Ureter (tissue), 1 donor: ENCODE measurements at regions not wholly inside any gene's neighbourhood (a gene's known extent, or its start where the extent isn't known, plus 50 kb on each side); places are given as distances from the start of the nearest gene placed in this dataset.
A peak's percentile ranks its signal among the peaks of the same experiment; 100 is the strongest.

ENCODE experiments used
- DNase-seq: peaks from one replicate; pipeline ENCODE4 v3.0.0-alpha.2; 2020; ENCODE audit warnings: low spot score
- donor health status: DM: yes; HTN: yes; CAD: no.

DNA sequence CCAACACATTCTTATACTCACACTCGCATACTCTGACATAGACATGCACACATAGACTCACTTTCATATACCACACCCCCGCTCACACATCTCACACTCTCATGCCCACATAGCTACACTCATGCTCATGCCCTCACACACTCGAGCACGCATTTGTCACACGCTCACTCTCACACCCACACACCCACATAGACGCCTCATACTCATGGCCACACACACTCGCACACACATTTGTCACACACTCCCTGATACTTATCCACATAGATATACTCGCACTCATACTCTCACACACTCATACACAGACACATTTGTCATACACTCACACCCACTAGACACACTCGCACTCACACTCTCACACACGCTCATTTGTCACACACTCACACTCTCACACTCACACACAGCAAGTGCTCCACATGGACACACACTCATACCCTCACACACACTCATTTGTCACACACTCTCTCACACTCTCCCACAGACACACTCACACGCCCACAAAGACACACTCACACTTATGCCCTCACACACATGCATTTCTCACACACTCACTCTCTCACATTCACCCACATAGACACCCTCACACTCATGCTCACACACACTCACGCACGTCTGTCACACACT, 50.9 kb downstream of the TNP1 start:
- DNase-seq, result no peak

DNA sequence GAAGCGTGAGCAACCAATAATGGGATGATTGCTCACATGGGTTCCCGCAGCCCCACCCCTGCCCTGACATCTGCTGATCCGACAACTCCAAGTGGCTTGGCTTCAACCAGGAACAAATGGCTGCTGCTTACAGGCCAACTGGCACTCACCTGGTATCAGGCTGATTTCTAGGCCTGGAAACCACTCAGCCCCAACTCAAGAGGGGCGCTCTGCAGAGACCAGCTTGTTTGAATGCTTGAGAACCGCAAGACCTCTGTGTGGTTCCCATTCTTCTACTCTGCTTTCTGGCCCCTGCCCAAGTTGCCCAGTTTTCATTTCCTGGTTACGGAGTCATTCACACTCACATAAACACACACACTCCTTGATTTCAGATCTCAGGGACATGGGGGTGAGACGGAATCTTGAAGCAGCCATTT, 52.0 kb downstream of the TNP1 start:
- no peak for DNase-seq

DNA sequence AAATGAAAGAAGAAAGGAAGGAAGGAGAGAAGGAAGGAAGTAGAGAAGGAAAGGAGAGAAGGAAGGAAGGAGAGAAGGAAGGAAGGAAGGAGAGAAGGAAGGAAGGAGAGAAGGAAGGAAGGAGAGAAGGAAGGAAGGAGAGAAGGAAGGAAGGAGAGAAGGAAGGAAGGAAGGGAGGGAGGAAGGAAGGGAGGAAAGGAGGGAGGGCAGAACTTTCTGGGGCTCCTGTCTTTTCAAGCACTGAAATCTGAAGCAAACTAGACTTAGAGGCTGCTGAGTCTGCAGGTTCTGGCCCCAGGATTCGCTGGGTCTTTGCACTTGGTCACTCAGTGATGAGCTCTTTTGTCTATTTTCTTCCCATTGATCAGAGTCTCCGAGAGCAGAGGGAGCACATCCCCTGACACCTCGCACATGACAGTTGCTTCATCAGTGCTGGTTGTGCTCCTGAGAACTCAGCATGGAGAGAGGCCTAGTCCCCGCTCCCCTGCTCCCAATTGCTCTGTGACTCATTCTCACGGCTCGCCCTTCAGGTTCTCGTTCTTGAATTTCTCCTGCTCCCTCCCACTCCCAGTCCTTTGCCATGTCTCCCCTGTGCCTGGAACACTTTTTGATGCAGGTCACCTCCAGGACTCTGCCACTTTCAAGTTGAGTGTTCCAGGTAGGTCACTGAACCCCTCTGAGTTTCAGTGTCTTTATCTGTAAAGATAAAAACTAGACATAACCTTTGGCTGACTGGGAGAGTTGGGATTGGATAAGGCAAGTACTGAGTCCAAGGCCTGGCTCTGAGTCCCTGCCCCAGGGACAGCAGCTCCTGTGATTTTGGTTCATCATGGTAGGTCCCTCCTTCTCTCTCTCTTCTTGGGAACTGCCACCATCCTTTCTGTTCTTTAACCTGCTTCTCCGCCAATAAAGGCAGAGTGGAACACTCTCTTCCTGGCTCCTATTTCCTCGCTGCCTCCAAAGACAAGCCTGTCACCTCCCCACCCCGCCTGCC, 55.2 kb downstream of the TNP1 start:
- no peak for DNase-seq

DNA sequence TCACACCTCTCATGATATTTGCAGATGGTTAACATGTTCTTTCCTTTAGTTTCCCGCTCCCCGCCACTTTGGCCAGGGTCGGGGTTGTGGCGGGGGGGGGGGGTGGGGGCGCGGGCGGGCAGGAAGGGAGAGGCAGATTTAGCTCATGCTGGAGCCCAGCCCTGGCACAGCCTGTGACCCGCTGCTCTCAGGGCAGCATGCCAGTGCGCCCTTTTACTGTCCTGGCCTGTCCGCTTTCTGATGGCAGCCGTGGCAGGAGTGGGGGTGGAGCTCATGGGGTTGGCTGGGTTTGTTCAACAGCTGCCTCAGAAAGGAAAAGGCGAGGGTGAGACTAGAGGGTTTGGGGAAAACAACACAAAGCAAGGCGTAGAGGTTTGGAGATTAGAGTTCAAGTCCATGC, 56.1 kb downstream of the TNP1 start:
- no peak for DNase-seq

GRCh38 chr2:216802516-216803215, 57.2 kb downstream of the TNP1 start:
- DNase-seq, result no peak

GRCh38 chr2:216800836-216801235, 59.0 kb downstream of the TNP1 start:
- no peak for DNase-seq

DNA sequence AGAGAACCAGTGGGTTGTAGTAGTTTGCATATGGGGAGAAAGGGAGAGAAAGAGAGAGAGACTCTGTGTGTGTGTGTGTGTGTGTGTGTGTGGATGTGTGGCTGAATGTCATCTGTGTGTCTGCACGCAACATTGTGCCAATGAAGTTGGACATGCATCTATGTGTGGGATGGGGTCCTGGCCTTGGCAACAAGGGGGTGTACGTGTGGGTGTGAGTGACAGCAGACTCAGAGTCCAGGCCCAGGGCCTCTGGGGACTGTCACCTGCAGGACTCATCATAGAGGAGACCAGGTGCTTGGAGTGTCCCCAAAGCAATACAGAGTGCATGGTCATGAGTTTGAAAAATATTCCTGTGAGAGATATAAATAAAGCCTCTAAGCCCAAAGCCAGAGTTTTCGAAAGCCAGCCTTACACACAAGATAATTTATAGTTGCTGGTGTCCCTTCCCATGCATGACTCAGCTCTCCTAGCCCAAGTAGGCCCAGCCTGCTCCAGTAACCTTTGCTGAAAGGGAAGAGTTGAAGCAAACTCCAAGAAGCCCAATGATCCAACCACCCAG, 59.9 kb downstream of the TNP1 start:
- peak; percentile 66 for DNase-seq

DNA sequence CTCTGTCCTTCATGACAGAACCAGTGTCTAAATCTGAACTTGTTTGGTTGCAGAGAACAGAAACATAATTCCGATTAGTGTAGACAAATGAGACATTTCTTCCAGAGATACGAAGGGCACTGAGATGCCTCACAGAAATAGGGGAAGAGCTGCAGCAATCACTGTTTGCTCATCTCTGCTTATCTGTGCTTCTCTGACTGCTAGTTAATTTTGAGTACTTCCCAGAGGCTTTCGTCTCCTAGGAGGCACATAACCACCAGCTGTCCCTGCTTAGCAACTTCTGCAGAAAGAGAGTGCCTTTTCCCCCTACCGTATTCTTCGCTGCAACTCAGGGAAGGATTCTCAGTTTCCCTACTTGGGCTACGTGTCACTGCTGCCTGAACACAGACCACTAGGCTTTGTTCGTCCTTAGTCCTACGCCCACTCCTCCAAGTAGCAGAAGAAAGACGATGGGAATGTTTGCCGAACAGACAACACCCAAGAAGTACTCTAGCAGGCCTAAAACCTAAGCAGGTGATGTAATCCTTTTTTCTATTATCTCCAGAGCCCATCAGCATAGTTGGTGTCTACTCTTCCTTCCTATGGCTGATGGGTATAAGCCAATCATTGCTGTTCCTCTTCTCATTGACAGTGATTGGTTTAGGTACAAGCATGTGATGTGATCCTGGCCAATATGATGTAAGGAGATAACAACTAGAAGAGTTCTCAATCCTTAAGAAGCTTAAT, 63.6 kb downstream of the TNP1 start:
- no peak for DNase-seq

DNA sequence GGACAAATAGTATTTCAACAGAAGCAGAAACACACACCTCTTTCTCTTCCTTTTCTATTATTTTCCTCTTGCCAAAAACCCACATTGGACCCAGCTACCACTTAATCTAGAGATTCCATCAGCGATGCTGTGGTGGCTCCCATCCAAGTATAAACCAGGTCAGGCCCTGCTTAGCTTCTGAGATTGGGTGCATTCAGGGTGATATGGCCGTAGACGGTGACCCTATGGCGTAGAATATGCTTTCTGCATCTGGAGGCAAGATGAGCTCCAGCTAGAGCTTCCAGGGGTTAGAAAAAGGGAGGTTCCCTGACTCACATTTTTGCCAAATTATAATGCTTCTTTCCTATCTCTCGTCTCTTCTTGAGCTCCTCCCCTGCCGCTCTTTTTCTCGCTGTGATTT, 66.5 kb downstream of the TNP1 start:
- no peak for DNase-seq

DNA sequence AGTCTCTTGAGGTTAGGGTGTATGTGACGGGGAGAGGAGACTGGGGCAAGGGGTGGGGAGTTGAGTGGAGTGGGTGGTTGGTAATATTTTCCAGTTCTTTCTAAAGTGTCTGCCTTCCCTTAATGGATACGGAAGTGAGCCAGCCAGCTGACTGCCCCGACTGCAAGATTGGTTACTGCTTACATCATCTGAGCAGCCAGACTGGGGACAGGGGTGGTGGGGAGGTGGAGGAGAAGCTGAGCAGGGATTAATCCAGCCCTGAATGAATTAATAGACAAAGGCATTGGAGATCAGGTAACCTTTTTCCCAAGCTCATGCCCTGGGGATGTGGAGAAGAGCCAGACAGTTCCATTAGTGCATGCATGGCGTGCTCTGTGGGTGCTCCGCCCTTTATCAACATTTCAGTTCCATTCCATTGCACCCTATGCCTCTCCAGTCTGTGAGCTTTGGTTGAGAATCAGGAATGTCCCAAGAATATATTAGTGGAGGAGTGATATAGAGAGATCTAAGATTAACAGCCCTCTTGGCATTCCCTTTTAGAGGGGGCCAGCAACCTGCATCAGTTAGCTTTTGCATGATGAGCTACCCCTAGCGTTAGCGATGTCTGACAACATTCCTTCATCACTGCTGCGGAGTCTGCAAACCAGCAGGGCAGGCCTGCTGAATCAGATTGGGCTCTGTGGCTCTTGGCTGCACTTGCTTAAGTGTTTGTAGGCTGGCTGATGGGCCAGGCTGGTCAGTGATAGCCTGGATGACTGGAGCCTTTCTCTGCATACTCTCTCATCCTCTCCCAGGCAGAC, 67.4 kb downstream of the TNP1 start:
- no peak for DNase-seq

DNA sequence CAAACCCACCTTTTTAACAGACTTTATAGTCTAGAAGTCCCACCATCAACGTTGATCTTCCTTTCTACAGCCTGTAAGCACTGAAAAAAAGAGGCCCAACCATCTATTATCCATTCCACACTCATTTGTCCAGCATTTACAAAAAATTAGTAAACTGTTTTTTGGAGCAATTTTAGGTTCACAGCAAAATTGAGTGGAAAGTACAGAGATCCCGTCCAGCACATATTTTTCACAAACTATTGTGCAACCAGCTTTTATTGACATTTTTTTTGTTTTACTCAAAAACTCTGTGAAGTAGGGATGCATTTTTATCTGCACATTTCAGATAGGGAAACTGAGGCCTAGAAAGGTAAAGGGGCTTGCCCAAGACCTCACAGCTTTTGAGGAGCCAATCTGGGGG, 68.6 kb downstream of the TNP1 start:
- no peak for DNase-seq

DNA sequence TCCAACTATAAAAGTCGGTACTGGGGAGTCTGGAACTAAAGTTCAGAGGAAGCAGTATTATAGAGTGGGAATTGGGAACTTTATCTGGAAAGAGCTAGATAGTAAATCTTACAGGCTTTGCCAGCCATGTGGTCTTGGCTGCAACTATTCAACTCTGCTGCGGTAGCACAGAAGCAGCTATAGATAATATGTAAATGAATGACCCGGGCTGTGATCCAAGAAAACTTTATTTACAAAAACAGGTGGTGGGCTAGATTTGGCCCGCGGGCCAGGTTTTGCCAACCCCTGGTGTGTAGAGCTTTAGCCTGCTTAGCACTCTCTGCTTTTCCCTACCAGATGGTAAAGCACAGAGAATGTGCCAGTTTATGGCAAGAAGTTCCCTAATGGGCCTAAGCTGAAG, 70.8 kb downstream of the TNP1 start:
- no peak for DNase-seq

- no peak for DNase-seq
Observed at GRCh38 chr2:216787851-216788540, 71.9 kb downstream of the TNP1 start.

DNA sequence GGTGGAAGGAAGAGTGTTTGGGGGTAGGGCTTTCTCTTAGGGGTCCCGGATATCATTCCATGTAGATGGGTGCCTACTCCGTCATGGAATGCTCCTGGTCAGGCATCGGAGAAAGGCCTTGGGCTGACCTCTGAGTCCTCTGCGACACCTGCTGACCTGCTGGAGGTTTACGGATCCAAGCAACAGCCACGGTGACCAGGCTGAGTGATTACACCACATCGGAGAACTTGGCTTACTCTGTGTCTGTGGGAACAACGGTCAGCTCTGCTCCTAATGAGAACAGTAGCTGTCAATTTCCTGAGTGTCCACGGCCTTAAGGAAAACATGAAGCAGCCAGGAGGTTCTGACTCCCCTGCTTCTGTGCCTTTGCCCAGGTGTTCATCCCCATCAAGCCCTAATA, 73.2 kb downstream of the TNP1 start:
- no peak for DNase-seq

GRCh38 chr2:216784456-216784855, 75.4 kb downstream of the TNP1 start:
- DNase-seq, result no peak

- no peak for DNase-seq
Observed at GRCh38 chr2:216781709-216782108, 78.2 kb downstream of the TNP1 start.

- no peak for DNase-seq
Observed at GRCh38 chr2:216780843-216781242, 79.0 kb downstream of the TNP1 start.

DNA sequence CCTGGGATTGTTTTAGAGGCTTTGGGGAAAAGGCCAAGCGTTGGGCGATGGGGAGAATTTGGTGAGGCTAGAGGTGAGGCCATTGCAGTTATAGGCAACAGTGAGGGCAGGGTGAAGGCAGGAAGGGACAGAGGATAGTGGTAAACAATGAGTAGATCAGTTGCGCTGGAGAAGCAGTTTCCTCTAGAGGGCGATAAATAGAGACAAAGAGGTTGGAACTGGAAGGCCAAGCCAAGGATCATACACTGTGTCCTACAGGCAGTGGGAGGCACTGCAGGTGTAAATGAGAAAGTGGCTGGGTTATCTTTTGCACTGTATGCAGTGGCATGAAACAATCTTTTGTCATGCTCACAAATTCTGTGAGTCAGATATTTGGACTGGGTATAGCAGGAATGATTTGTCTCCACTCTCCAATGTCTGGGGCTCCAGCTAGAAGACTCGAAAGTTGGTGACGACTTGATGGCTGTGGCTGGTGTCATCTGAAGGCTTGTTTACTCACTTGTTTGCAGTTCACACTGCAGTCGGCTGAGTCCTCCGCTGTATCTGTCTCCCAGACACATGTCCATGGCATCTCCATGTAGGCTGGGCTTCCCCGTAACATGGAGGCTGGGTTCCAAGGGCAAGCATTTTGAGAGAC, 82.1 kb downstream of the TNP1 start:
- DNase-seq, result no peak

DNA sequence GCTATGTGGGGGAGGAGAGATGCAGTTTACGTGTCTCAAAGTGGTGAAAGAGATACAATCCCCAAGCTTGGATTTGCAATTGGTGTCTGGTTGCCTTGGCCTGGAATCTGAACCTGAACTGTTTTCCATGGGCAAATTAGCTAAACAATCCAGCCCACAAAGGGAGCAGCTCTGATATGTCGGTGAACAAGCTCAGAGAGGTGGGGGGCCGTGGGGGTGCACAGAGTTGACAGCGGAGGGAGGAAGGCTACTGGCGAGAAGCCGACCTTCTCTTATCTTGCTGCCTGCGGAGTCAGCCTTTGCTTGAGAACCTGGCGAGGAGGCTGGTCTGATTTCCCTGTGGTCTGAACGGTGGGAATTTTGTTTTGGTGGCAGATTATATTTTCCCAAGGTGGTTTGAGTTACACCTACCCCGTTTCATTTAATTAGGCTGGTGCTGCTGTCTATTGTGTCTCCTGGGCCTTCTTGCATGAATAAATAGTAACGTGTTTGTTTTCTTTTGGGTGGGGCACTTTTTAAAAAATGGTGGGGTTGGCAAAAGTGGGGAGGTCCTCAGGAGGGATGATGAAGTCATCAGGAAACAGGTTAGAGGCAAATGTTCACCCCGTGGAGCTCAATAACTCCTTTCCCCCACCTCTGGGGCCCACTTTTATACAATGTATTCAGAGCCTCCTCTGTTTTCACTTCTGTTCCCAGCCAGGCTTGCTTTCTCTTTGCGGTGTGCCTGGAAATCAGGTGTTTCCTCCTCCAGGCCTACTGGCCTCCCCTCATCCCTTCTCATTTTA, 80.9 kb upstream of the IGFBP5 start:
- DNase-seq, result no peak
